GM21367 (cell line): ENCODE measurements at regions not wholly inside any gene's neighbourhood (a gene's known extent, or its start where the extent isn't known, plus 50 kb on each side); places are given as distances from the start of the nearest gene placed in this dataset.

Experiments used
- ATAC-seq: cut with Tn5 transposase; IDR thresholded peaks from one replicate; pipeline ENCODE4 v1.9.1; 2021; ENCODE audit not compliant: unreplicated experiment

DNA sequence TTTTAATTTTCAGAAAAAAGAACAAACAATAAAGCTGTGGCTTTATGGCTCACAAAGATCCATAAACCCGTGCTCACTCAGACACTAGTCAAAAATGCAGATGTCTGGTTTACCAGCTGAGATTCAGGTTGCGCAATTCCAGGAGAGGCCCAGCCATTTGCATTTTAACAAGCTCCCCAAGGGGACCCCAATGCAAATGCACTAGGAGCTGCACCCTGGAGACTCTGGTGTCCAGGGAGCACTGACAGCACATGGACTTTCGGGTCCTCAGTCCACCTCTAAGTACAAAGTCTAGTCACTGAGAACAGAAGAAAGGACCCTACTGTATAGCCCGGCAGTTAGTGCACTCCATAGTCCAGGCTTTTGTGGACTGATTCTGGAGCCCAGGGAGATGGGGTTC lies 326.3 kb downstream of the MAF start:
- no peak for ATAC-seq

DNA sequence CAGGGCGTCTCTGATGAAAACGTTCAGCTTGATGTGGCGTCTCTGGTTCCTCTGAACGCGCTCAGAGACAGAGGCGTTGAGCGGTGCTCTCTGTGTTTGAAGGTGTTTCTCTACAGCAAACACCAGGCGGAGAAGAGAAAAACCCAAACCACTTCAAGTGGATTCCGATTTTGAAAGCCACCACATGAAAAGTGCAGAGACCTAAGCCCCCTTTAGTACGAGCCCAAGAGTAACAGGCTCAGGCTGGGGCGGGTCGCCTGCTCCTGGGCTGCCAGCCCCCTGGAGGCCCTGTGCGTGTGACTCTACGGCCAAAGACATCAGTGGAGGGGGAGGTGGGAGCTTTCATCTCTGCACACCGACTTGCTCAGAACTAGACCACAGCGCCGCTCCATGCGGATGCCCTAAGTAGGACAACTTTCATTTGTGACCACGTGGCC lies 328.4 kb downstream of the MAF start:
- no peak for ATAC-seq

DNA sequence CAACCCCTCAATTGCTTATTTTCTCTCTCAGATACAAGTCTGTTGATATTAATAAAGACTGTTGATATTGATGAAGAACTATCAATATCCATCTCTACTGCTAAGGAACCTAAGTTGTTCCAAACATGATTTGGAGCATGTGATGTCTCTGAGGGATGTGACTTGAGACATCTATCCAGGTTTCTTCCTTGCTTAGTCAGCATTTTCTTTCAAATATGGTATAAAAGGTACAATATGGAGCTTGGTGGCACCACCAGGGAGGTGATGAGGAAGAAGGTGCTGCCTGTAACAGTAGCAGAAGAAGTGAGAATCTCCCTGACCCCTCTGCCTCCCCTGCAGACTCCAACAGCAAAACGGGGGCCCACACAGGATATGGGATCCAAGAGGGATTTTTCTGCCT lies 329.0 kb downstream of the MAF start:
- ATAC-seq = no peak

DNA sequence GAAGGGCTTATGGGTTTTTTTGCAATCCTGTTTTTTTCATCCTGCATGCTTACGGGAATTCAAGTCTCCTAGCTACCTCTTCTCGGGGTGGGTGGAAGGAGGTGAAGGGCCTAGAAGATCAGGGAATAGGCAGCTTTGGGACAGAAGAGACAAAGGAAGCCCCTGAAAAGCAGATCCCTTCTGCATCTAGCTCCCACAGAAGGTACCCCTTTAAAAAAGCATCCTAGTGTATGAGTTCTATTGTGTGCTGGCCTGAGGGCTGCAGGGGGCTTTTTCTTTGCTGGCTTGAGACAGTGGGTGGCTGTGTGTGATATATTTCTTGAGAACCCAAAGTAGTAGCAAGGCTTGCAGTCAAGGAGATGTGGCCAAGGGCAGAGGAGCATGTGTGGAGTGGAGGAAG lies 330.5 kb downstream of the MAF start:
- no peak for ATAC-seq

DNA sequence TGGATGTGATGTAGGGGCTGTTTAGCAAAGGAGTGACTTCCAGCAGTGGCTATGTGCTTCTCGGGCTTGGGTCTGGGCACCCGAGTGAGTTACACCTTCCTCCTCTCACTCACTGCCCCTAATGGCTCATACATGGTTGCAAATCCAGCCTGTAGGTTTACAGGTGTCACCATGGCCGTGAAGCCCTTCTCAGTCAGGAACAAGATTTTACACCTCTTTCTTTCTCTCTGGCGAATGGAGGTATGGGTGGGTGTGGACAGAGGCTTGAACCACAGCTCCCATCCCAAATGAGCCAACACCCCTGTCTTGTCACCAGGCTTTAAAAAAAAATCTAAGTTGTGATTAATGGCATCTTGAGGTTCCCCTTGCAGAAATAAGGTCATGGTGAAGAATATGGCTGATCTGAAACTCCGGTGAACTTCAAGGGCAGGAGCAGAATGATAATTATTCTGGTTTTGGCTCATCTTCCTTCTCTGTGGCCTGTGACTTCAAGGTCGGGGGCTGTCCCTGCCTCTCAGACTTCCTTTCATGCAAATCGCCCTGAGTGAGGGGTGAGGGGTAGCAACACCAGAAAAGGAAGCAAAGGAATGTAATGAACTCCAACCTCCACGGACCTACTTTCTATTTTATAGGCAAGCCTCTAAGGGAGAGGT lies 331.2 kb downstream of the MAF start:
- peak; percentile 85 for ATAC-seq

DNA sequence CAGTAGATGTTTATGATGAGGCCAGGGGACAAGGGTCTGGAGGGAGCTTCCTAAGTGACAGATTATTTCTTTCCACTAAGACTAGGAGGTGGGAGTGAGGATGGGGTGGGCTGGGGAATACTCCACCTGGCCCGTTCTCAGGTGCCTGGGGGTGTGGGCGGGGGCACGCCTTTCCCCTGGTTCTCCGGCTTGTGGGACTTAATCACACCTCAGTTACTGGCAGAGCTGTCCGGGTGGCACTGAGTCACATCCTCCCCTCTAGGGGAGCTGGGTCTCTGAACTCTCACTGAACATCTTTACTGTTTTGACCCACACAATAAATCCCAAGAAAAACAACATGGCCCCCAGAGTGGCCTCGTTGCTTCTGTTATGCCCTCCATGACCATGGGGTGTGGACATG lies 332.8 kb downstream of the MAF start:
- ATAC-seq = no peak

DNA sequence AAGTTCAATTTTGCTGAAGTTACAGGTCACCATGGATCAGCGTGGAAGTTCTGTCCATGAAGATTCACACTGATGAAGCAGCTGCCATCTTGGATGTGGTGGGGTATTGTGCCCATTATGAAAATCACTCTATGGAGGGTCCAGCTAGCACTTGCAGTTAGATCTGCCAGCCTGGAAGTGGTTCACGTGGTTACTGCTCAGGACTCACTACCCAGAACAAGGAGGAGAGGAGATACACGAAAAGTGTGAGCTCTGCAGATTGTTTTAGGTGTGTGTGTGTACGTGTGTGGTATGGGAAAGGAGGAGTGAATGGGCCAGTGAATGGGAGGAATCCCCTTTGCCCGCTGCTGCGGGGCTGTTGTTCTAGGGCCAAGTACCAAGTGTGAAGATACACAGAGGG lies 333.4 kb downstream of the MAF start:
- no peak for ATAC-seq

DNA sequence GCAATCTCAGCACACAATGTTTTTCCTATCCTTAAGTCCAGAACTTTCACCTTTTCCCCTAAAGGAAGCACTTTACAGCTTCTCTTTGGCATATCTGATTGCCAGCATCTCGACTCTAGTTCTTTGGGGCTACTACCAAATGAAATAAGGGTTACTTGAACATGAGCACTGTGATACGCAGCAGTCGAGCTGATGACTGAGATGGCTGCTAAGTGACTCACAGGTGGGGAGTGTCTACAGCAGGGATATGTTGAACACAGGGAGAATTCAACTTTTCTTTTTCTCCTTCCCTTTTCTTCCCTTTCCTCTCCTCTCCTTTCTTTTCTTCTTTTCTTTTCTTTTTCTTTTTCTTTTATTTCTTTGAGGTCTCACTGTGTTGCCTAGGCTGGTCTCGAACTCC lies 334.8 kb downstream of the MAF start:
- ATAC-seq = no peak

DNA sequence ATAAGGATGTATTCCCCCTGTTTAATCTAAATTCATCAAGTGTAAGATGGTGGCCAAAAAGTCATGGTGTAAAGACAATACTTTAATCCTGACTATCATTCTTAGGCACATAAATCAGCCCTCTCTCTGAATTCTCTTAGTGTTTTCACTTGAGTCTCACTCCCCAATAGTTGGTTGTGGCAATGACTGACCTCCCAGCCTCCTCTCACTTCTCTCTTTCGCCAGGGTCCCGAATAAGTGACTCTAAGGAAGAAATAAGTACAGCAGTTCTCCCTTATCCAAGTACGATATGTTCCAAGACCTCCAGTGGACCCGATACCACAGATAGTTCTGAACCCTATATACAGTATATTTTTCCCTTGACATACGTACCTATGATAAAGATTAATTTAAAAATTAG lies 335.3 kb downstream of the MAF start:
- ATAC-seq = no peak

DNA sequence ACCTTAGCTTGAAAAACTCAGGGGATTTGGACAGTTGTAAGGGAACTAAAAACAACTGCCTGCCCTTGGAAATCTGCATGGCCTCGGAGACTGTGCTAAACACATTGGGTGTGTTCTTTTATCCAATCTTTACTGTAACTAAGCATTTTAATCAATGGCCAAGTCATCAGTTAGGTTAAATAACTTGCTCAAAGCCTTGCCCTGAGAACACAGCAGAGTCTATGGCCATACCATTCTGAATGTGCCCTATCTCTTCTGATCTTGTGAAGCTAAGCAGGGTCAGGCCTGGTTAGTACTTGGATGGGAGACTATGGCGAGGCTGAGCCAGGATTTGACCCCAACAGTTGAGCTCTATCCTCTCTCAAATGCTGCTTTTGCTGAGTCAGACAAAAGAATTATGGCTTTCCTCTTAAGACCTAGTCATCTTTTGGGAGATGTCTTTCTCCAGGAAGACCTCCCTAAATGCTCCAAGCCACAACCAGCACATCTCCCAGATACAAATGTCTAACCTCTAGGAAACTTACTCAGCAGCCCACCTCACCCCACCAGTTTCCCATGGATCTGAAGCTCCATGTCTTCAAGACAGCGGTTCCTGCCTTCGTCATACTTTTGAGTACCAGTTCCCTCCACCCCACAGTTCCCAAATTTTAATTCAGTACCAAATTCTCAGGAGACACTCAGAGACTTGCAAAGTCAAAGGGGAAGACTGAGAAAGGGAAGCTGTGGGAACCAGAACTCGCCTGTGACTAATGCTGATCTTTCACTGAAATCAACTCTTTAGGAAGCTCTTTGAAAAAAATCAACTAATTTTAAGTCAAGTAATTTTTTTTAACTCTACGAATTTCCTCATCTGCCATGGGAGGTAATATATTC lies 336.1 kb downstream of the MAF start:
- ATAC-seq = no peak

DNA sequence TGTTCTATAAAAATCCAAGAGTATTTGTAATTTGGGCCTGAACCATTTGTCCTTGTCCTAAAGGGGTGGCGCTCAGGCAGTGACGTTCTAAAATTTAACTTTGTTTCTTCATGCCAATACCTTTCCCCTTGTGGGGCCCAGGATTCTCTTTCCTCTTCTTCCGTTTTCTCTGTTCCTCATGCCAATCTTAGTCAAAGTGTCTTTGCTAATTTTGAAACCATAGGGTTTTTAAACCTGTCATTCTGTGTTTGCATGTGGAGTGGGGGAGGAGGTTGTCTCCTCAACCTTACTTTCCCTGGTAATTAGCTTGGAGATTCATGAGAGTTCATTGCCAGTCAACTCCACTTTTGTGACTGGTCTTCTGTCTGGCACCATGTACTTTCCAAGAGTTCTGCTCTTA lies 337.1 kb downstream of the MAF start:
- no peak for ATAC-seq
